ENCODE measurements at regions not wholly inside any gene's neighbourhood (a gene's known extent, or its start where the extent isn't known, plus 50 kb on each side); places are given as distances from the start of the nearest gene placed in this dataset.

GRCh38 chr2:506866-507265 is 170.3 kb downstream of the TMEM18 start:
- TF ChIP-seq, protein P1, sequence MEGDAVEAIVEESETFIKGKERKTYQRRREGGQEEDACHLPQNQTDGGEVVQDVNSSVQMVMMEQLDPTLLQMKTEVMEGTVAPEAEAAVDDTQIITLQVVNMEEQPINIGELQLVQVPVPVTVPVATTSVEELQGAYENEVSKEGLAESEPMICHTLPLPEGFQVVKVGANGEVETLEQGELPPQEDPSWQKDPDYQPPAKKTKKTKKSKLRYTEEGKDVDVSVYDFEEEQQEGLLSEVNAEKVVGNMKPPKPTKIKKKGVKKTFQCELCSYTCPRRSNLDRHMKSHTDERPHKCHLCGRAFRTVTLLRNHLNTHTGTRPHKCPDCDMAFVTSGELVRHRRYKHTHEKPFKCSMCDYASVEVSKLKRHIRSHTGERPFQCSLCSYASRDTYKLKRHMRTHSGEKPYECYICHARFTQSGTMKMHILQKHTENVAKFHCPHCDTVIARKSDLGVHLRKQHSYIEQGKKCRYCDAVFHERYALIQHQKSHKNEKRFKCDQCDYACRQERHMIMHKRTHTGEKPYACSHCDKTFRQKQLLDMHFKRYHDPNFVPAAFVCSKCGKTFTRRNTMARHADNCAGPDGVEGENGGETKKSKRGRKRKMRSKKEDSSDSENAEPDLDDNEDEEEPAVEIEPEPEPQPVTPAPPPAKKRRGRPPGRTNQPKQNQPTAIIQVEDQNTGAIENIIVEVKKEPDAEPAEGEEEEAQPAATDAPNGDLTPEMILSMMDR (conservative IDR thresholded peaks at IDR 0.05 in 1 of 2, IDR thresholded peaks at IDR 0.05 in 1 of 2; ENCODE audit: low read depth in 1 of 2, low read length in 2 of 2) = no peak
- no peak for TF ChIP-seq EZH2 (IDR thresholded peaks at IDR 0.05; ENCODE audit: low read length, missing control alignments)
